ENCODE measurements at regions not wholly inside any gene's neighbourhood (a gene's known extent, or its start where the extent isn't known, plus 50 kb on each side); places are given as distances from the start of the nearest gene placed in this dataset.

GRCh38 chr12:53830631-53831030 is 78.9 kb upstream of the CISTR start:
- H3K4me3 ChIP-seq (ENCODE audit: low read length) = no peak overlapping the region
- no peak for TF ChIP-seq CTCF (conservative IDR thresholded peaks at IDR 0.05; ENCODE audit: low read length)
- DNase-seq (ENCODE audit: low read depth) = no peak

DNA sequence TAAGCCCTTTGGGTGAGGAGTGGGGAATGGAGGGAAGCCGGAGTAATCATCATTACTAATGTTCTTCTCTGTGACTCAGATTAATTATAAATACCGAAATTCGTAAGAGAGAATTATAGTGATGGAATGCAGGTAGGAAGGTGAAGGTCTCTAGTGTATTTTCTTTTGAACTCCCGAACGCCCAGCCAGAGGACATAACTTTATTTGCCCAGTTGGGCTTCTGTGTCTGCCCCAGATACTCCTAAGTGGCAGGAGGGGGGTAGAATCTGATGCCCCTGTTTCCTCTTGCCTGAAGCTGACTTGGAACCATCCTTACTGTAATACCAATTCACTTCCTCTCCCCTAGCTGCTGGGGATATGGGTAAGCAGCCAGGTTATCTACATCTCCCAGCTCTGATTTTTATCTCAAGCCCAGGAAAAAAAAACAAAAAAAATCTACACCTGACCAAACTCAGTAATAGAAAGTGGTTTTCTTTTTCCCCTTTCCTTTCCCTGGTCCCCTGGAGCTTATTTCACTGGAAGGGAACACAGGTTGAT is 84.4 kb upstream of the CISTR start:
- no peak overlapping the region for H3K4me3 ChIP-seq (ENCODE audit: low read length)
- no peak for DNase-seq (ENCODE audit: low read depth)
- no peak for TF ChIP-seq CTCF (conservative IDR thresholded peaks at IDR 0.05; ENCODE audit: low read length)

- H3K4me3 ChIP-seq (ENCODE audit: low read length) = no peak overlapping the region
- TF ChIP-seq CTCF (conservative IDR thresholded peaks at IDR 0.05; ENCODE audit: low read length) = no peak
- no peak for DNase-seq (ENCODE audit: low read depth)
These were observed 87.2 kb upstream of the CISTR start for GRCh38 chr12:53838978-53839377.

DNA sequence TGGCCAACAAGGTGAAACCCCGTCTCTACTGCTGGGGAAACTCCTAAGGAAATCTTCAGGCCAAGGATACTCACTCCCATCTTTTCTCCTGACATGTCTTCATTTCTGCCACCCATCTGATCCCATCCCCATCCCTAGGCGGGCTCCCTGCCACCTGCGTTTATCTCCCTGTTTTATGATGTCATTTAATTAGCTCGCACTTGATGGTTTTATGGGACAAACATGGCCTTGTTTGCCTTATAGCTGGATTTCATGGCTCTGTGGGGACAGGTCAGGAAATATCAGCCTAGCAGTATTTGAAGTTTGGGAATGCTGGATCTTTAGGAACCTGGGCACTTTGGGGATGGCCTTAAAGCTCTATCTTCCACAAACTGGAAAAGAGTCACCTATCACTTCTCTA is 88.5 kb upstream of the CISTR start:
- no peak for TF ChIP-seq CTCF (conservative IDR thresholded peaks at IDR 0.05; ENCODE audit: low read length)
- H3K4me3 ChIP-seq (ENCODE audit: low read length) = no peak overlapping the region
- DNase-seq (ENCODE audit: low read depth) = no peak

DNA sequence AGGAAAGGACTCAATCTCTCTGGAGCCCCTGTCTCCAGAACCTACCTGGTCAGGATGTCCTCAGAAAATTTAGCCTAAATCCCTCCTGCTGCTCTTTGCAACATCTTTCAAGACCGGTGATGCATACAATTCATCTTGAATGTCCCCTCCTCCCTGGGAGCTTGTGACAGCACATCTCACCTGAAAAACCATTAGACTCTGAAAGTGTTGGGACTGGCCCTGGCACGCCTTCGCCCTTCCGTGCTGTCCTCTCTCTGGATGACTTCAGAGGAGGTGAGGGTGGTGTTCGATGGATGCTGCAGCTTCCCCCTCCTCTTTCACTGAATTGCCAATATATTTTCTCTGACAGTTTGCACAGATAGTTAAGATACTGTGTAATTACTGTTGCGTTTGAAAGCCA is 90.9 kb upstream of the CISTR start:
- no peak for TF ChIP-seq CTCF (conservative IDR thresholded peaks at IDR 0.05; ENCODE audit: low read length)
- DNase-seq (ENCODE audit: low read depth) = no peak
- H3K4me3 ChIP-seq (ENCODE audit: low read length) = no peak overlapping the region

- no peak overlapping the region for H3K4me3 ChIP-seq (ENCODE audit: low read length)
- no peak for DNase-seq (ENCODE audit: low read depth)
- TF ChIP-seq CTCF (conservative IDR thresholded peaks at IDR 0.05; ENCODE audit: low read length) = no peak
These were observed 91.8 kb upstream of the CISTR start for GRCh38 chr12:53843545-53843944.

- no peak overlapping the region for H3K4me3 ChIP-seq (ENCODE audit: low read length)
- peak; percentile 54 for DNase-seq (ENCODE audit: low read depth)
- TF ChIP-seq CTCF (conservative IDR thresholded peaks at IDR 0.05; ENCODE audit: low read length) = no peak
These were observed 93.4 kb upstream of the HOXC13 start for GRCh38 chr12:53844994-53845844.
